HG03066 (cell line): ENCODE measurements at regions not wholly inside any gene's neighbourhood (a gene's known extent, or its start where the extent isn't known, plus 50 kb on each side); places are given as distances from the start of the nearest gene placed in this dataset.
"Not testable (repeated sequence)": the region's sequence is repeated elsewhere in the genome, so short reads cannot be mapped to it uniquely, and the experiment has no call there.

Experiments
- ATAC-seq: cut with Tn5 transposase; IDR thresholded peaks from one replicate; pipeline ENCODE4 v1.9.1; 2021; ENCODE audit warnings: low read depth; ENCODE audit not compliant: unreplicated experiment

DNA sequence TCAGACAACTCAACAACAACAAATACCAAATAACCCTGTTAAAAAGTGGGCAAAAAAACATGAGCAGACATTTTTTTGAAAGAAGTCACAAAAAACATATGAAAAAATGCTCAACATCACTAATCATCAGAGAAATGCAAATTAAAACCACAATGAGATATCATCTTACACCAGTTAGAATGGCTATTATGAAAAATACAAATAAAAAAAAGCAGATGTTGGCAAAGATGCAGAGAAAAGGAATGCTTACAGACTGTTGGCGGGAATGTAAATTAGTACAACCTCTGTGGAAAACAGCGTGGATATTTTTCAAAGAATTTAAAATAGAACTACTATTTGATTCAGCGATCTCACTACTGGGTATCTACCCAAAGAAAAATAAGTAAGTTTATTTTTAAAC is 114.0 kb downstream of the SLC38A4 start:
- no peak for ATAC-seq

DNA sequence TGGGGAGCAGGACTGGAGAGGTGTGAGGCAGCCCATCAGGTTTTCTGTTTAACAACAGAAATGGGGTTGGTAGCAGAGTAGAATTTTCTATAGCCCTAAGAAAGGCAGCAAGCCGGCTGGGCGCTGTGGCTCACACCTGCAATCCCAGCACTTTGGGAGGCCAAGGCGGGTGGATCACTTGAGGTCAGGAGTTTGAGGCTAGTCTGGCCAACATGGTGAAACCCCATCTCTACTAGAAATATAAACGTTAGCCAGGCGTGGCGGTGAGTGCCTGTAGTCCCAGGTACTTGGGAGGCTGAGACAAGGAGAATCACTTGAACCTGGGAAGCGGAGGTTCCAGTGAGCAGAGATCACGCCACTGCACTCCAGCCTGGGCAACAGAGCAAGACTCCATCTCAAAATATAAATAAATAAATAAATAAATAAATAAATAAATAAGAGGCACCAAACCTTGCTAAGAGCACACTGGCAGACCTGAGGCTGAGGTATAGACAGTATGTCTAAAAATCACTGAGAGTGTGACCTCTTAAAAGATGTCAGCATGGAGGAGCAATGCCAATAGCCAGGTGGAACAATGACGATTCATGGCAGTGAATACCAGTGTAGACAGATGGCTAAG is 115.6 kb downstream of the SLC38A4 start:
- no peak for ATAC-seq

DNA sequence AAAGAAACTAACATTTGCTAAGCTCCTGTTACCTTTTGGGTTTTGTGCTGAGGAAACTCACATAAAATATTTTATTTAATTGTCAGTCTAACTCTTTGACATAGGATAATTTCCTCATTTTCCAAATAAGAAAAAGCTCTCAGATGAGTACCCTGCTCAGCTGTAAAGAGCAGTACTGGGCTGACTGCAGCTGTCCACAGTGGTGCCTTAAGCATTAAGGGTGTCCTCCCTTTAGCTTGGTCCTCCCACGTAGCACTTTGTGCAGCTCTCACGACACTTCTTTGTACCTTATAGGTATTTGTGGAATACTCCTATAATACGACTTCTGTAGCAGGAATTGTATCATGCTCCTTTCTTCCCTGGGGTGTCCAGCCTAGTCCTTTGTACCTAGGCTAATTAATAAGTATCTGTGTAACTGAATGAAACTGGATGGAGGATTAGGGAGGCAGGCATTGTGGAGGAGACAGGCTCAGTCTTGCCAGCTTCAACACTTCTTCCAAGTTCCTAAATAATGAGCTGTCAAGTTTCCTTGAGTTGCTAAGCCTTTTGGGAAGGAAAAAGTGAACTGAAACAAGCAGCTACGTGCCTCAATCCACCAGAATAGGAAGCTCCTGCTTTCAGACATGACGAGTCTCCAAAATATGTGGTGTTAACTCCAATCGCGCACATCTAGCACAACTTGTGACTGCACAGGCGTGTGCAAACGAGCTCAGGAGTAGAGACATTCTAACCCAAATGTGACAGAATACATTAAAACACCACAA is 123.0 kb downstream of the SLC38A4 start:
- no peak for ATAC-seq

DNA sequence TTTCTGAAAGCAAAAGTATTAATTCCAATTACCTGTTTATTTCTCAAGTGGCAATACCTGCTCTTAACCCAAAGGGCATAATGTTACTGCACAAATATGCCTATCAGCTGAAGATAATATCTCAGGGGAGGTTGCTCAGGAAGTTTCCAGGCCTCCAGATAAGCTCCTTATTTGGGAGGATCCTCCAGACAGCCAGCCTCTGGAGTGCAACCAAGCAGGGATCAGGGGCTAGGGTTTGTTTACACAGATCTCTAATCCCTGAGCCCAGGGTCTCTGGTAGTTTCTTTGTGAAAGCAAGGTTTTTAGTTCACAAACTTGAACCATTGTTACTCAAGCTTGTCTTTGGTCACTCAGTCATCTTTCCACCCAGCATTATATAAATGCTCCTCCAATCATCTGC is 124.4 kb downstream of the SLC38A4 start:
- no peak for ATAC-seq

DNA sequence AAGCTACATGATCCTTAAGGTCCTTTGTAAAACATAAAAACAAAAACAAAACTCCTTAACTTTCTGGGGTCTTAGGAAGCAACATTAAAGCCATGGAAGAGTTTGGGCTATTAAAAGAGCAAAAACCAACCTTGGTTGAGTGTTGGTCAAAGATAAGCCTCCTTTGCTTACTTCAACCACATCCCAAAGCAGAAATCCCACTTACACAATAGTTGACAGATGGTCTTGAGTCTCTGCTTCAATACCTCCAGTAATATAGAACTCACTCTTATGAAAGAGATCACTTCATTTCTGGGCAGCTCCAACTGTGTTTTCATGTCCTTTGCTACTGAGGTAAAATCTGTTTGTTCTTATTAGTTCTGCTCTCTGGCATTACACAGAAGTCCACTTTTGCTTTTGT is 125.8 kb downstream of the SLC38A4 start:
- ATAC-seq: no peak

DNA sequence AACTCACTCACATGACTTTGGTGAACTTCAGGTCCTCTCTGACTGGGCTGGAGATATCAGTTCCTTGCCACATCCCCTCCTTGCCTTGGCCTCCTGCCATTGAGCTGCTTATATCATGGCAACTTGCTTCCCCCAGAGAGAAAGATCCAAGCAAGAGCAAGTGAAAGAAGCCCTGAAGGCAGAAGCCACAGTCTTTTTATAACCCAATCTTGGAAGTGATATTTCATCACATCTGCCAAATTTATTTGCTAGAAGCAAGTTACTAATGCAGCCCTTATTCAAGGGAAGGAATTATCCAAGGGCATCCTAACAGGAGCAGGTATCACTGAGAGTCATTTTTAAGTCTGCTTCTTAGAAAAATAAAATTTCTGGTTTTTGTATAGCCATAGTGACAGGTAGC is 127.8 kb downstream of the SLC38A4 start:
- ATAC-seq: no peak

DNA sequence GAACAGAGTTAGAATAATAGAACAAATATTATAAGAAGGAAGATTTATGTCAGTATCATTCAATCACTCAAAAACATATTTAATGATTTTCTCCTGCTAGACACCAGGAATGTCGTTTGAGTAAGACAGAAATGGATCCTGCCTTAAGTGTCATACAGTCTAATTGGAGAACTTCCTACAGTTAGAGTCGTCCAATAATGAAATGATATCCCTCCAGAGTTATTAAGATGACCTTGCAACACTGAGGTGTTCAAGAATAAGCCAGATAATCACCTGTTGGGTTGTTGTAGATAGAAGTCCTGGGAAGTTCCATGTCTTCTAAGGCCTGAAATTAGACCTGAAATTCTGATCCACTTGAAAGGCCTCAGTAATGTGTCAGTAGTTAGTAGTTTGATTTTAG is 132.3 kb downstream of the SLC38A4 start:
- no peak for ATAC-seq

DNA sequence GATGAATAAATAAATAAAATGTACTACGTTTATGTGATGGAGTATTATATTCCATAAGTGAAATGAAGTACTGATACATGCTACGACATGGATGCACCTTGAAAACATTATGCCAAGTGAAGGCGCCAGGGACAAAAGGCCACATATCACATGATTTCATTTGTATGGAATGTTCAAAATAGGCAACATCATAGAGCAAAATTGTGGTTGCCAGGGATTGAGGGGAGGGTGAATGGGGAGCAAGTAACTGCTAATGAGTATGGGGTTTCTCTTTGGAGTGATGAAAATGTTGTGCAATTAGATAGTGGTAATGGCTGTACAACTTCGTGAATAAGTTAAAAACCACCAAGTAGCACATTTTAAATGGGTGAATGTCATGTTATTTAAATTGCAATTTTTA is 132.8 kb downstream of the SLC38A4 start:
- ATAC-seq: no peak

DNA sequence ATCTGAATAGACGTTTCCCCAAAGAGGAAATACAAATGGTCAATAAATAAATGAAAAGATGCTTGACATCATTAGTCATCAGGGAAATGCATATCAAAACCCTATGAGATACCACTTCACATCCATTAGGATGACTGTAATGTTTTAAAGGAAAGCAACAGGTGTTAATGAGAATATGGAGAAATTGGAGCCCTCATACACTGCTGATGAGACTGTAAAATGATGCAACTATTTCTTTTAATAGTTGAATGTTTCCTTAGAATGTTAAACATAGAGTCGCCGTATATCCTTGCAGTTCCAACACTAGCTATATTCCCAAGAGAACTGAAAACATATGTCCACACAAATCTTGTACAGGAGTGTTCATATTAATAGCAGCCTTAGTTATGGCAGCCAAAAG is 133.2 kb downstream of the SLC38A4 start:
- ATAC-seq: no peak

DNA sequence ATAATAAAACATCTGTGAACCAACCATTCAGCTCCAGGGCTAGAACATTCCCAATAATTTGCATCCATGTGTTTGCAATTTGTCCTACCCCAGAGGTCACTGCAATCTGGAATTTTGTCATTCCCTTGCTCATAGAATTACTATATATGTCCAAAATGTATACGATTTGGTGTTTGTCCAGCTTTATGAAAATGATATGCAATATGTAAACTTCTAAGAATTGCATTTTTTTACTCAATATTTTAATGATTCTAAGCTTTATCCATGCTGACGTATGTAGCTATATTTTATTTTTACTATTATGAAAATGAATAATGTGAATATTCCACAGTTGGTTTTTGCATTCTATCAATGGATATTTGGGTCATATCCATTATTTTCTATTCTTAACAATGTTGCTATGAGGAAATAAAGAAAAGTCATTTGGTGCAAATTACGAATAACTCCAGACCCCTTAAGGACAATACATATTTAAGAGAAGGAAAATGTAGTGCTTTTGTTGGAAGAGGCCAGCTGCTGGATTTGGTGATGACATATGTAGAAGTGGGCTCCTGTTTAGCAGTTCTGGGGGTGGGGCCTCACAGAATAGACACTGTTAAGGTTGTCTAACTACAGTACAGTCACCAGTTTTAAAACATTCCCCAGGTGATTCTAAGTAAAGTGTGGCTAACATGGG is 139.4 kb downstream of the SLC38A4 start:
- no peak for ATAC-seq

DNA sequence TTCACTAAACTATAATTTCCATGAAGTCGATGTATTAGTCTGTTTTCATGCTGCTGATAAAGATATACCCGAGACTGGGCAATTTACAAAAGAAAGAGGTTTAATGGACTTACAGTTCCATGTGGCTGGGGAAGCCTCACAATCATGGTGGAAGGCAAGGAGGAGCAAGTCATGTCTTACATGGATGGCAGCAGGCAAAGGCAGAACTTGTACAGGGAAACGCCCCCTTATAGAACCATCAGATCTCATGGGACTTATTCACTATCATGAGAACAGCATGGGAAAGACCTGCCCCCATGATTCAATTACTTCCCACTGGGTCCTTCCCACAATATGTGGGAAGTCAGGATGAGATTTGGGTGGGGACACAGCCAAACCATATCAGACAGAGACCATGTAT is 141.6 kb downstream of the SLC38A4 start:
- not testable (repeated sequence) for ATAC-seq

DNA sequence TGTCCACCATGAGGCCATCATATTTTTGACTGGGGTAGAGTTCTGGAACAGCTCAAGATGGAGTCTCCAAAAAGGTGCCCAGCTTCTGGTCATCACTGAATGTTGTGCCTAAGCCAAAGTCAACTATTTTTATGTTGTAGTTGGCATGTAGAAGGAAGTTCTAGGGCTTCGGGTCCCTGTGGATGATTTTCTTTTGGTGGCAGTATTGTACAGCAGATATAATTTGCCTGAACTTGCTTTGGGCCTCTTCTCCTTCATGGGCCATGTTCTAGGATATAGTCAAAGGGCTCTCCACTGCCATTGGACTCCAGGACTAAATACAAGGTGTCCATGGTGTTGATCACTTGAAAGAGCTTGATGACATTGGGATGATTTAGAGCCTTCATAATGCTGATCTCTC is 143.6 kb downstream of the SLC38A4 start:
- ATAC-seq: no peak

DNA sequence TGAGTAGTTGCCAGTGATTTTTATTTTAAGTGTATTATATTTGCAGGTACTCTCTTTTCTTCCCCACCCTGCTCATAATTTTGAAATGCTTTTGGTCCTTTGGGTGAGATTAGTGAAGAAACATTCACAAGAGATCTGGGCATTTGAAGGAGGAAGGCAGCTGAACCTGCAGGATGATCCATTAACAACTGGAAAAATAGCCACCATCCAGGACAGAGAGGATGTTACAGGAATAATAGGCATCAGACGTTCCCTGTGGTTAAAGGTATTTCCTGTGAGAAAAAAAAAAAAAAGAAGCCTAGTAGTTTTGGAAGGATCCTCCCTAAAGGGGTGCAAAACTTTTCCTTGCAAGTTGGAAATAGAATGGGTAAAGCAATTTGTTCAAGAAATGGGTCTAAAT is 145.3 kb downstream of the SLC38A4 start:
- ATAC-seq: no peak

DNA sequence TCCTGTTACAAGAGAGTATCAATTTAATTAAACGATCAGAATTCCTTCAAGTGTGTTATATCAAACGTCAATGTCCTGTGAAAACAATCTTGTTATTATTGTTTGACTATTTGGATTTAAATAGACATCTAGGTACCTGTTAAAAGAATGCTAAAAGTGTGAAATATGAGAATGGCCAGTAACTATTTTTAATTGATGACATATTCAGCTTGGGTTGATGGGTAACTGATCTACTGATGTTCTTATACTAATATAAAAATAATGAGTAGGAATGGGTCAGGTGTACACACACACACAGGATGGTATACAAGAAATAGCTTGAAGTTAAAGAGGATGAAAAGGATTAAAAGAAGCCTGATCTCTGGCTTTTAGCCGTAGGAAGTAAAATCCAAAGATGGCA is 146.0 kb downstream of the SLC38A4 start:
- no peak for ATAC-seq

DNA sequence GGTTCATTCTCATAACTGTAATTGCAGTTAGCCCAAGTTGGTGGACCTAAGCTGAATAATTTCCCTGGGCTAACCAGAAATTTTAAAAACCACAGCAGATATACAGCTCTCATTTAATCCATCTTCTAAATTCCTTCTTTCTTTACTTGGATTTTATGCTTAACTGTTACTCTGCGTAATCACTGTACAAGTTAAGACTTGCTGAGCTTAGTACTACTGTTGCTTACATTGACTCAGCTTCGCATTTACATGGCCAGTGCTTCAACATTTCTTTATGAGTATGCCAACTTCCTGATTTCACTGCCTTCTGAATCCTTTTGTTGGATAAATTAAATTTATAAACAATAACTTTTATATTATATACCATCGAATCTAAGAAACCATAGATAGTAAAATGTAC is 147.4 kb downstream of the SLC38A4 start:
- no peak for ATAC-seq

DNA sequence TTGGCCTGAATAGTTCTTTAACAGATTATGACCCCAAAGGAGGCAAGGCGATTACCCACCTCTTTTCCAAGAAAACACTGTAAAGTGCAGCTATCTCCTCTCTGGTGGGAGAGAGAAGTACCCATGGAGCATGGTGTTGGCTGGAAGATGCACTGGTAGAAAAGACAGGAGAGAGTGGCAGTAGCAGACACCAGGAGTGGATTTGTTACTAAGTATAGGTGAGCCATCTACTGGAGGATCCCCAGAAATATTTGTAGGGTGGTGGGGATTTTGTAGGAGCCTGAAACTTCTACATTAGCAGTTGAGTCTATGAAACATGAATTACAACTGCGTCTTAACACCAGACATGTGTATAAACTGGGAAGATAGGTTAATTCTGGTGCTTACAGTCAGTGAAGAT is 148.0 kb downstream of the SLC38A4 start:
- ATAC-seq: no peak

DNA sequence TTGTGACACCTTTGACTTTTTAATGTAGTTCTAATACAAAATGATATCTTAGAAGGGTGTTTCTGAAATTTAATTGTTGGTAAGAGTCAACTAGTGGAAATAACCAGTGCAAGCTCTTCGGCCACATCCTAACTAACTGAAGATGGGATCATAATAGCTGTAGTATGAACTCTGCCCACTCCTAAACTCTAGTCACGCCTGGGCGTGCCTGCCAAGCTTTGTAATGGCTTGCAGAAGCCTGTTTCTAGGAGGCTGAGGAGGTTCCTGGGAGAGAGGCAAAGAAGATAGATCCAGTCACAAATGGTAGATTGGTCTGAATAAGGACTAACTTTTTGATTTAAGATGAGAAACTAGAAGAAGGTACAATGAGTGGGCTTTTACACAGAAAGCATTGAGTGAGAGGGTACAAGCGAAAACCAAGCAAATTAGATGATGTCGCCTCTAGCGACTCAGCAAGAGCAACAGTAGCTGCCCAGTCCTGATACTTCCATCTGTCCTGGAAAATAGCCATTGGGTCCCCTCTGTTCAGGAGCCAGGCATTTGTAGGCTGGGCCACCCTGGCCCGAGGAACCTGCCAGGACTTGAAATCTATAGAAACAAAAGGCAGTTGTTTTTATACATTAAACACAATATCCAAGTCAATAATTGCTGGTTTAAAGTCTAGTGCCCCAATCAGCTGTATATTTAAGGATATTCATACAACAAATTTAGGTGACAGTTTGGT is 148.8 kb downstream of the SLC38A4 start:
- ATAC-seq: no peak

DNA sequence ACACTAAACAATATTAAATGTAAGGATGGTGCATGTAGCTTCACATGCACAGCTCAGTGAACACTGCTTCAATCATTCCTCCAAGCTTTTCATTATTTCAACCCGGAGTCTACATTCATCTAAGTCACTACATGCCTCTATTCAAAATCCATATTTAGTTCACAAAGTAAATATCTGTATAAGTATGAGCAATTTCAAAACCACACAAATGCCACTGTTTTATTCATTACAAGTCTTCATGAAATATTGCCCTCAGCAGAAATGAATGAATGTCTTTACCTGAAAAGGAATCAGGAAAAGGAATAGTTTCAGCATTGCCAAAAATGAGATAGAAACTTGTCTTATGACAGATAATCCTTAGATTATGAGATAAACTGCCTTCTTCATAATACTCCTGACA is 149.4 kb downstream of the SLC38A4 start:
- no peak for ATAC-seq

DNA sequence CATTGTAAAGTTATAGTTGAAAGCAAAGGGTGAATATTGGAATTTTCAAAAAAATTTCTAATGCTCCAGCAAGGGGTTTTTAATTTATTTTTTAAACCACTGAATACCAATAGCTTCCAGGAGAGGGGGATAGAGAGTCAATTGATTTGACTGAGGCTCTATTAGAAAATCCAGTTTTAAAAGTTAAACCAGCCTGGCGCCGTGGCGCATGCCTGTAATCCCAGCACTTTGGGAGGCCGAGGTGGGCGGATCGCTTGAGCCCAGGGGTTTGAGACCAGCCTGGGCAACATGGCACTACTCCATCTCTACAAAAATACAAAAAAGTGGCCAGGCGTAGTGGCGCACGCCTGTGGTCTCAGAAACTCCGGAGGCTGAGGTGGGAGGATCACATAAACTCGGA is 150.1 kb downstream of the SLC38A4 start:
- ATAC-seq: no peak

DNA sequence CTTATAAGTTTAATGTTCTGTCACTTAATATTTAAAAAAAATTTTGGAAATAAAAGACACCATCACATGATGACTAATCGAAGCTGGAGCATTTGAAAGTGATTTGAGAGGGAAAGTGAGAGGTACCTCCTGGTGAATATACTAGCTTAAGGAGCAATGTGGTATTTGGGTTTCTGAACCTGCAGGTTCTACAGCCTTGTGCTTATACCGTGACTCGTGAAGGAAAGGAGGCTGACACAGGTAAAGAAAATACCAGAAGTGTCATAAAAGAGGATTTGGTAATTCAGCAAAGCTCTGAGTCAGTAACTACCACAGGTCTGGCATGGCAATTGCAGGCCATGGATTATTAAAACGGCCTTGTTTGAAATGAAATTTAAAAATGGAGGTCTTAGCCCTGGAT is 151.0 kb downstream of the SLC38A4 start:
- no peak for ATAC-seq

DNA sequence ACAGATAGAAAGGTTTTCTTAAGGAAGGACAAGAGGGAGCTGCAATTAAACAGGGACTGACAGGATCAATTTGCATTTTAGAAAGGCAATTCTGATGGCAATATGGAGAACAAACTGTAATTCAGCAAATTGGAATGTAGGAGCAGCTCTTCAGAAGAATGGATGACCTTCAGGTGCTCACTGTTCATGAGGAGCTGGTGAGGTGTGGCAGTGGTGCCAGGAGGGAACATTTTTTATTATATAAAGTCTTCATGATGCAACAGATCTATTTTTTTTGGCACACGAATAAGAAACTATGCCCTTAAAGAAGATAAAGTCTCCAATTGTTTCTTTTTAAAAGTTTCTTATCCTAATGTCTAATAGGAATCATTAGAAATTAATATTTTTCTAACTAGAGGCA is 151.7 kb downstream of the SLC38A4 start:
- no peak for ATAC-seq
